Thymus (tissue), 11 donors: ENCODE measurements at regions not wholly inside any gene's neighbourhood (a gene's known extent, or its start where the extent isn't known, plus 50 kb on each side); places are given as distances from the start of the nearest gene placed in this dataset.
"Not testable (repeated sequence)": the region's sequence is repeated elsewhere in the genome, so short reads cannot be mapped to it uniquely, and the experiment has no call there.

ENCODE experiments used
- DNase-seq, 9 donors: peaks; one replicate each; pipeline ENCODE4 v3.0.0-alpha.2; 2013; ENCODE audit warnings: low spot score in 9 of 9, low read depth in 6 of 9, missing footprints in 1 of 9
- H3K27ac ChIP-seq, 2 donors: one replicate each; pipeline ENCODE4 v1.5.1; 2013; ENCODE audit warnings: control low read depth in 1 of 2, low read depth in 1 of 2, low read length in 1 of 2, mild to moderate bottlenecking in 1 of 2, moderate library complexity in 1 of 2
- H3K27me3 ChIP-seq, 2 donors: one replicate each; pipeline ENCODE4 v1.5.1; 2013; ENCODE audit warnings: low read length in 1 of 2; ENCODE audit not compliant: control insufficient read depth in 2 of 2, insufficient read depth in 1 of 2
- H3K36me3 ChIP-seq, 2 donors: one replicate each; pipeline ENCODE4 v1.5.1; 2013; ENCODE audit warnings: low read length in 1 of 2, mild to moderate bottlenecking in 1 of 2, moderate library complexity in 1 of 2; ENCODE audit not compliant: control insufficient read depth in 2 of 2, insufficient read depth in 2 of 2
- H3K4me1 ChIP-seq, 2 donors: one replicate each; pipeline ENCODE4 v1.5.1; 2013; ENCODE audit warnings: low read length in 2 of 2; ENCODE audit not compliant: control insufficient read depth in 2 of 2, insufficient read depth in 2 of 2
- H3K4me3 ChIP-seq, 2 donors: one replicate each; pipeline ENCODE4 v1.5.1; 2013; ENCODE audit warnings: low read length in 2 of 2, control low read depth in 1 of 2, mild to moderate bottlenecking in 1 of 2
- H3K9me3 ChIP-seq, 2 donors: one replicate each; pipeline ENCODE4 v1.5.1; 2013; ENCODE audit warnings: low read length in 1 of 2, mild to moderate bottlenecking in 1 of 2; ENCODE audit not compliant: control insufficient read depth in 2 of 2, insufficient read depth in 1 of 2
- WGBS: extraction: QIAGEN DNeasy Blood & Tissue Kit; methylation state at CpG from one replicate; pipeline ENCODE4 v1.1.7; 2013; 5-methylcytosine and 5-hydroxymethylcytosine counted together
- donor health status: healthy.

- H3K36me3 ChIP-seq, H3K4me3 ChIP-seq, H3K9me3 ChIP-seq, H3K27ac ChIP-seq, H3K27me3 ChIP-seq, H3K4me1 ChIP-seq, DNase-seq: not testable (repeated sequence)
- WGBS, result 97% methylated on average over 53 of the region's 53 CpGs
Observed at GRCh38 chr15:98104386-98105151, 144.1 kb downstream of the ARRDC4 start.

GRCh38 chr15:98106615-98107194 is 146.2 kb downstream of the ARRDC4 start:
- not testable (repeated sequence) for H3K9me3 ChIP-seq, H3K36me3 ChIP-seq, H3K4me1 ChIP-seq, H3K27me3 ChIP-seq, H3K4me3 ChIP-seq, H3K27ac ChIP-seq
- peak in 1 of 9 donors; percentile 19 for DNase-seq
- WGBS, result 52% methylated on average over 10 of the region's 10 CpGs

- no peak overlapping the region for H3K4me3 ChIP-seq
- 86% methylated on average over 3 of the region's 3 CpGs for WGBS
- H3K36me3 ChIP-seq, result no peaks in the 10 kb centered on the region
- H3K27ac ChIP-seq, result no peak overlapping the region
- peaks cover 0 to 6% of the 10 kb centered on the region in 2 donors for H3K9me3 ChIP-seq
- peaks cover 0 to 6% of the 10 kb centered on the region in 2 donors for H3K4me1 ChIP-seq
- H3K27me3 ChIP-seq, result no peaks in the 10 kb centered on the region
- DNase-seq, result peak in 1 of 9 donors; percentile 4
Observed at GRCh38 chr15:98111806-98112205, 151.3 kb downstream of the ARRDC4 start.

GRCh38 chr15:98113327-98113726 is 152.8 kb downstream of the ARRDC4 start:
- no peaks in the 10 kb centered on the region for H3K36me3 ChIP-seq
- no peaks in the 10 kb centered on the region for H3K4me1 ChIP-seq
- DNase-seq, result no peak
- no peak overlapping the region for H3K4me3 ChIP-seq
- H3K9me3 ChIP-seq, result peaks cover 0 to 5% of the 10 kb centered on the region in 2 donors
- no peak overlapping the region for H3K27ac ChIP-seq
- H3K27me3 ChIP-seq, result no peaks in the 10 kb centered on the region
- 97% methylated on average over 5 of the region's 5 CpGs for WGBS

DNA sequence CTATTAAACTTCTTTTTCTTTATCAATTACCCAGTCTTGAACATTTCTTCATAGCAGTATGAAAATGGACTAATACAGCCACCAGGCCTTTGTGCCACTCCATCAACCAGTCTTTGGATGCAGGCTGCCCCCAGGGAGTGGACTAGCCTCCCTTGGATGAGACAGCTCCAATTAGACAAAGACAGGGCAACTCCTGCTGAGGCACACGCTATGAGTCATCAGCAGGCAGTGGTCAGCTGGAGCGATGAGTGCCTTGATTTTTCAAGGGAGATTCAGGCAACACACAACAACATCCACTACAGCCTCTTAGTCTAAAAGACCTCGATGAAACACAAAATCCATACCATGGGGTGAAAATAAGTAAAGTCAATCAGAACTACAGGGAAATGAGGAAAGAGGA is 160.1 kb downstream of the ARRDC4 start:
- no peaks in the 10 kb centered on the region for H3K27me3 ChIP-seq
- 98% methylated on average over 3 of the region's 3 CpGs for WGBS
- H3K36me3 ChIP-seq, result no peaks in the 10 kb centered on the region
- H3K9me3 ChIP-seq, result no peaks in the 10 kb centered on the region
- DNase-seq, result no peak
- H3K27ac ChIP-seq, result no peak overlapping the region
- no peaks in the 10 kb centered on the region for H3K4me1 ChIP-seq
- no peak overlapping the region for H3K4me3 ChIP-seq

- H3K27me3 ChIP-seq, result no peaks in the 10 kb centered on the region
- no peak overlapping the region for H3K4me3 ChIP-seq
- no peaks in the 10 kb centered on the region for H3K36me3 ChIP-seq
- no peak overlapping the region for H3K27ac ChIP-seq
- WGBS, result 89% methylated on average over 5 of the region's 5 CpGs
- DNase-seq, result no peak
- no peaks in the 10 kb centered on the region for H3K4me1 ChIP-seq
- H3K9me3 ChIP-seq, result no peaks in the 10 kb centered on the region
Observed at GRCh38 chr15:98121536-98121935, 161.0 kb downstream of the ARRDC4 start.

GRCh38 chr15:98121957-98122356 is 161.5 kb downstream of the ARRDC4 start:
- 95% methylated on average over 3 of the region's 3 CpGs for WGBS
- Histone ChIP-seq H3K27me3 (no peaks in the 10 kb centered on the region), H3K4me3 (no peak overlapping the region), H3K27ac (no peak overlapping the region), H3K36me3 (no peaks in the 10 kb centered on the region), H3K4me1 (no peaks in the 10 kb centered on the region), H3K9me3 (no peaks in the 10 kb centered on the region)
- DNase-seq, result no peak

DNA sequence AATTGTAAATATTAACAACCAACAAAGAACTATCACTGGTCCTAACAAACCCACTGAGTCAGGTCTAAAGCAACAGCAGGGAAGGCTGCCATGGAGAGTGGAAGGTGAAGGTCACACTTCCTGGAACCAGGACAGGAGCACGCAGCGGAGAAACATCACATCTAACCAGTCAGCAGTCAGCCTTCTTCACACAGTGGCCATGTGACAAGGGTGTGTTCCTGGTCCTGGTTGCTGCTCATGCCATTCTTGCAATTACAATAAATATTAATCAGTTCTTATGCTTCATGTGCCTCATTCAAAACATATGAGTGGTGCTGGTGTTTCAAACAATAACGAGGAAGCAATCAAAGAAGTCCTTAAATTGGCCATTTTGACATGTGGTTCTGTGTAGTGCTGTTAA is 162.8 kb downstream of the ARRDC4 start:
- H3K9me3 ChIP-seq, result no peaks in the 10 kb centered on the region
- H3K4me1 ChIP-seq, result no peaks in the 10 kb centered on the region
- no peak for DNase-seq
- no peak overlapping the region for H3K4me3 ChIP-seq
- no peak overlapping the region for H3K27ac ChIP-seq
- no peaks in the 10 kb centered on the region for H3K27me3 ChIP-seq
- WGBS, result 96% methylated on average over 3 of the region's 3 CpGs
- H3K36me3 ChIP-seq, result no peaks in the 10 kb centered on the region

DNA sequence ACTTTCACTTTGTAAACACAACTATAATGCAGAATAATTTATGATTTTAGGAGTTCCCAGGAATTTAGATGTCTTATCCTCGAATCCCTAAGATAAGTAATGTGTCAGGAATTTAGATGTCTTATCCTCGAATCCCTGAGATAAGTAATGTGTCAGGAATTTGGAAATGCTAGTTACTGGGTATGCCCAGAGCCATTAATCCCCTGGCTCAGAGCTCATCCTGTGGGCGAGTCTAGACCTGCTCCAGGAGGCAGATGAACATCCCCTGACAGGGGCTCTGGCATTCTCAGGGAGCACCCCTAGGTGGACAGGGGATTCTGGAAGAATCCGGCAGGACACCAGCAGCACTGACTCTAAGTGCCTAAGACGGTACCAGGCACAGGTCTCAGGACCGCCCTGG is 163.3 kb downstream of the ARRDC4 start:
- WGBS, result 84% methylated on average over 6 of the region's 6 CpGs
- Histone ChIP-seq H3K4me3 (no peak overlapping the region), H3K9me3 (no peaks in the 10 kb centered on the region), H3K4me1 (no peaks in the 10 kb centered on the region), H3K36me3 (no peaks in the 10 kb centered on the region), H3K27me3 (no peaks in the 10 kb centered on the region), H3K27ac (no peak overlapping the region)
- no peak for DNase-seq
